GM21360 (cell line): ENCODE measurements at regions not wholly inside any gene's neighbourhood (a gene's known extent, or its start where the extent isn't known, plus 50 kb on each side); places are given as distances from the start of the nearest gene placed in this dataset.
"Not testable (repeated sequence)": the region's sequence is repeated elsewhere in the genome, so short reads cannot be mapped to it uniquely, and the experiment has no call there.

Experiments used
- ATAC-seq: cut with Tn5 transposase; IDR thresholded peaks from one replicate; pipeline ENCODE4 v1.9.1; 2021; ENCODE audit warnings: mild to moderate bottlenecking, moderate library complexity; ENCODE audit not compliant: unreplicated experiment

GRCh38 chr7:155942226-155942950 lies 130.1 kb upstream of the SHH start:
- no peak for ATAC-seq

GRCh38 chr7:155941688-155942087 lies 129.4 kb upstream of the SHH start:
- no peak for ATAC-seq

DNA sequence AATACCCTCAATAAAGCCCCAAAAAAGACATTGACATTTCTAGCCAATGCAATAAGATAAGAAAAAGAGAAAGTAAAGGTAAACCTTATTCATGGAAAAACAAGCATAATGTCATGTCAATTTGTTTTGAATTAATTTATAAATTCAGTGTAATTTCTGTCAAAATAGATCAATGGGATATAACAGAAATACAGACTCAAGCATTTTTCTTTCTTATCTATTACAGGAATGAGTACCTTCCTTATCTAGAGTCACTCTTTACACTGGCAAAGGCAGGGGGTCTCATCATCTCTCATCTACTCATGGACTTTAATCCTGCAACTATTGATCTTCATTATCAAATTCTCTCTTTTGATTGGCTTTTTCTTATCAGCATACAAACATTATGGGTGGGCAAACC lies 127.1 kb upstream of the SHH start:
- ATAC-seq = no peak

- ATAC-seq = no peak
These were observed 125.9 kb upstream of the SHH start for GRCh38 chr7:155938129-155938528.

DNA sequence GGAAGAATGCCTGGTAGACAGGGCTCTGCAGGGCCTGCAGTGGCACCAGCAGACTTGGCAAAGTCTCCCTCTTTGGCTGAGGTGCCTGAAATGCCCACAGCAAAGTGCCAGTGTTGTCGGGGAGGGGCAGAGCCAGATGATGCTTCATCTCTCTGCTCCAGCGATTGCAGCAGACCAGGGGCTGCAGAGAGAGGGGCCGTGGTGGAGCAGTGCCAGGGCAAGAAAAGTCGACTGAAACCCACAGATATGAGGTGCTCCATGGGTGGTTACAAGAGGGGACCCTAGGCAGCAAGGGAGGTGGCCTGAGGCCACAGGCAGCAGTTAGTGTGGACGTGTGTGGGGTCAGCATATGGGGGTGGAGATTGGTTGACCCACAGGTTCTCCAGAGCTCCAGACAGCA lies 123.5 kb upstream of the SHH start:
- no peak for ATAC-seq

DNA sequence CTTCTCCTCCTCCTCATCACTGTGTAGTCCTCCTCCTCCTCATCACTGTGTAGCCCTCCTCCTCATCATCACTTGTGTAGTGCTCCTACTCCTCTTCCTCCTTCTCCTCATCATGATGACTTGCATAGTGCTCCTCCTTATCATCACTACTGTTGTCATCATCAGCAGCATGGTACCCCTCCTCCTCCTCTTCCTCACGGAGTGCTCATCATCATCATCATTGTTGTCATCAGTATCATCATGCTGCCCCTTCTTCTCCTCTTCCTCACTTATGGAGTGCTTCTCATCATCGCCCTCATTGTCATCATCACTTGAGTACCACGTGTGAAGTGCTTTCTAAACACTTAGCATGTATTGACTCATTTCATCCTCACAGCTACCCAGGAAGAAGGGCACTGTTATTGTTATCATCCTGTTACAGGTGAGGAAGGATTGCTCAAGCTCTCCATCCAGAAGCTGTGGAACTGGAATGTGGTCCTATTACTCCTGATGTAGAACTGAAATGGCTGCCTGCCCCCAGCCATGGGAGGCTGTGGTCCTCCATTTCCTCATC lies 122.8 kb upstream of the SHH start:
- ATAC-seq = no peak

DNA sequence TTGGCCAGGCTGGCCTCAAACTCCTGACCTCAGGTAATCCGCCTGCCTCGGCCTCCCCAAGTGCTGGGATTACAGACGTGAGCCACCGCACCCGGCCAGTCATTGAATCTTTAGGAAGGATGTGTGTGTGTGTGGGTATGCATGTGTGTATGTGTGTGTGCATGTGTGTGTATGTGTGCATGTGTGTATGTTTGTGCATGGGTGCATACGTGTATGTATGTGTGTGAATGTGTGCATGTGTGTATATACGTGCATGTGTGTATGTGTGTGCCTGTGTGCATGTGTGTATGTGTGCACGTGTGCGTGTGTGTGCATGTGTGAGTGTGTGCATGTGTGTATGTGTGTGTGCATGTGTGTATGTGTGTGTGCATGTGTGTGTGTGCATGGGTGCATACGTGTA lies 120.1 kb upstream of the SHH start:
- ATAC-seq = not testable (repeated sequence)

- ATAC-seq = no peak
These were observed 119.3 kb upstream of the SHH start for GRCh38 chr7:155931396-155932085.

DNA sequence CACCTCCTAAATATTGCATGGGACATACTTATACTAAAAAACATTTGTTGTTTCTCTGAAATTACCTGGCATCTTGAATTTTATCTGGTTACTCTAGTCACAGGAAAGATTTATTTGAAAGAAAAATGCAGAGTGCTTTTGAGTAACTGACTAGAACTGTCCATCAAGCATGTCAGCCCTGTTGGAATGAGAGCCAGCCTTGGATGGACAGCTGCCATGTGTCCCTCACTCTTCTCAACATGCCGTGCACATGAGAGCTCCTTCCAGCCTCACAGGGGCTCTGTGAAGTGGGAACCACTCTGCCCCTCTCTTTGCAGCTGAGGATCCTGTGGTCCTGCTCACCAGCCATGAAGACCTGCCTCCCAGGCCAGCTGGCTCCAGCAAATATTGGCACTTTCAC lies 118.3 kb upstream of the SHH start:
- ATAC-seq = no peak

DNA sequence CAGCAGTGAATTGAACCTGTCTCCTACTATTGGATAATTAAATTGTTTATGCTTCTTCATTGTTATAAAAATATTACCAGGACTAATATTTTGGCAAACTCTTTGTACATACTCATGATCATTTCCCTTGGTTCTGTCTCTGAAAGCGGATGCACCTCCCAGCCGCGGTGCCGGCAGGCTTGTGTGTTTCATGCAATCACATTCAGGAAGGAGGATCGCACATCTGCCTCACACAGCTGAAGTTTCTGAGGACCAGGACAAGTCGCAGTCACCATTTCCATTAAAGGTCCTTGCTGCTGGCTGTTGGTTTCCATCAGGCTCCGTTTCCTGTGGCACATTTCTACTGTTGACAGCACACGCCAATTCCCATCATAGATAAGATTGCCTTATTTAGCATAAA lies 117.8 kb upstream of the SHH start:
- ATAC-seq = no peak

GRCh38 chr7:155928583-155928982 lies 116.3 kb upstream of the SHH start:
- ATAC-seq = no peak

DNA sequence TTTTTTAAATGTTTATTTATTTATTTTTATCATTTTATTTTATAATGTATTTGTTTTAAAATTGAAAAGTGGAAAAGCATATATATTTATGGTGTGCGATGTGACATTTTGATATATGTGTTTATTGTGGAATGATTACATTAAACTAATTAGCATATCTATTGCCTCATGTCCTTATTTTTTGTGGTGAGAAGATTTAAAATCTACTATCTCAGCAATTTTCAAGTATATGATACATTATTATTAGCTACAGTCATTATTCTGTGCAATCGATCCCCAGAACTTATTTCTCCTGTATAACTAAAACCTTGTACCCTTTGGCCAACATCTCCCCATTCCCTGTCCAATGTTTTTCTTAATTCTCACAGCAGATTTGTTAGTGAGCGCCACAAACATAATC lies 115.6 kb upstream of the SHH start:
- ATAC-seq = no peak

DNA sequence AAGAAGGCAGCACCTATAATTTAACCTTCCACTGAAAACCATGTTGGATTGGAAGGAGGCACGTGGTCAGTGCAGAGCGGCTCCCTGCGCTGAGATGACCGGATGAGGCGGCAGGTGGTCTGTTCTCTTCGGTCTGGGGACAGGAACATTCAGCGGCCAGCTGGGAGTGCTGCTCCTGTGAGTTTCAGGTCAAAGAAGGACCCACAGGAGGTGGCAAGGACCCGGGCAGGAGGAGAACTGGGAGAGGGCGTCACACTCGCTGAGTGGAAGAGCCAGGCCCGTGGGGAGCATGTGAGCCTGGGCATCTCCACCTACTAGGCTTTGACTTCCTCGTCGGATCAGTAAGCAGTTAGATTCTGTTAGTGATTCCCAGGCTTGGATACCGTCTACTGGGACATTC lies 113.4 kb upstream of the SHH start:
- ATAC-seq = no peak

- ATAC-seq = no peak
These were observed 110.0 kb upstream of the SHH start for GRCh38 chr7:155922067-155922816.

GRCh38 chr7:155921804-155922066 lies 109.5 kb upstream of the SHH start:
- ATAC-seq = no peak

- ATAC-seq = no peak
These were observed 109.0 kb upstream of the SHH start for GRCh38 chr7:155921086-155921803.

- no peak for ATAC-seq
These were observed 107.8 kb upstream of the SHH start for GRCh38 chr7:155920068-155920461.

- ATAC-seq = no peak
These were observed 107.3 kb upstream of the SHH start for GRCh38 chr7:155919391-155920067.

GRCh38 chr7:155918720-155919390 lies 106.6 kb upstream of the SHH start:
- no peak for ATAC-seq

DNA sequence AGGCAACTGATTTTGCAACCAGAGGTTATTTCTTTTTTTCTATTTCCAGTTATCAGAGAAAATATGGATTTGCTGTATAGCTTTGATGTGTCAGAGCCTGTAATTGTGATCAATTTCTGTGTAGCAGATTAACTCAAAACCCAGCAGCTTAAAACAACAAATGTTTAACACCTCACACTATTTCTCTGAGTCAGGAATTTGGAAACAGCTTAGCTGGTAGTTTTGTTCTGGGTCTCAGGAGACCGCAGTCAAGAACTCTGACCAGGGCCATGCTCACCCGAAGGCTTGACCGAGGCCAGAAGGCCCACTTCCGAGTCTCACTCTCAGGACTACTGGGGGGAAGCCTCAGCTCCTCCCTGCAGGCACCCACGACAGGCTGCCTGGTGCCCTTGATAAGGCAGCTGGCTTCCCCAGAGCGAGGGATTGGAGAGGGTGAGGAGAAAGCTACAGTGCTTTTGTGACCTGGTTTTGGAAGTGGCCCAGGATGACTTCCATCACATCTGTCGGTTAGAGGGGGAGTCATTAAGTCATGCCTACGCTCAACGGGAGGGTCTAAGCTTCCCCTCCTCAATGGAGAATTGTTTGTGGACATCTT lies 105.7 kb upstream of the SHH start:
- no peak for ATAC-seq
